ENCODE measurements at regions not wholly inside any gene's neighbourhood (a gene's known extent, or its start where the extent isn't known, plus 50 kb on each side); places are given as distances from the start of the nearest gene placed in this dataset.

- CTCF ChIA-PET = no interaction called here
- POLR2A ChIA-PET = no interaction called here
- no peak for DNase-seq
- no peaks in the 10 kb centered on the region for H3K36me3 Mint-ChIP-seq (ENCODE audit: low read depth)
- no peaks in the 10 kb centered on the region for H3K4me1 Mint-ChIP-seq
- no peaks in the 10 kb centered on the region for H3K9me3 Mint-ChIP-seq
- H3K27ac Mint-ChIP-seq = no peak overlapping the region
- H3K4me3 Mint-ChIP-seq = no peak overlapping the region
- H3K27me3 Mint-ChIP-seq = peaks cover 3% of the 10 kb centered on the region
Measured at GRCh38 chr1:5628416-5628815, 363.8 kb downstream of the NPHP4 start.

GRCh38 chr1:5623399-5623798 is 368.8 kb downstream of the NPHP4 start:
- DNase-seq = no peak
- Mint-ChIP-seq H3K9me3 (no peaks in the 10 kb centered on the region), H3K27ac (no peak overlapping the region), H3K36me3 (ENCODE audit: low read depth) (no peaks in the 10 kb centered on the region), H3K27me3 (peaks cover 3% of the 10 kb centered on the region), H3K4me3 (no peak overlapping the region), H3K4me1 (no peaks in the 10 kb centered on the region)
- ChIA-PET POLR2A (no interaction called here), CTCF (no interaction called here)

GRCh38 chr1:5622412-5622811 is 369.8 kb downstream of the NPHP4 start:
- Mint-ChIP-seq H3K4me1 (no peaks in the 10 kb centered on the region), H3K9me3 (no peaks in the 10 kb centered on the region), H3K27ac (no peak overlapping the region), H3K36me3 (ENCODE audit: low read depth) (no peaks in the 10 kb centered on the region), H3K27me3 (peaks cover 3% of the 10 kb centered on the region), H3K4me3 (no peak overlapping the region)
- CTCF ChIA-PET = no interaction called here
- no peak for DNase-seq
- POLR2A ChIA-PET = no interaction called here

GRCh38 chr1:5621692-5622091 is 370.5 kb downstream of the NPHP4 start:
- Mint-ChIP-seq H3K4me1 (no peaks in the 10 kb centered on the region), H3K27me3 (peaks cover under 1% of the 10 kb centered on the region), H3K9me3 (no peaks in the 10 kb centered on the region), H3K36me3 (ENCODE audit: low read depth) (no peaks in the 10 kb centered on the region), H3K4me3 (no peak overlapping the region), H3K27ac (no peak overlapping the region)
- CTCF ChIA-PET = no interaction called here
- no peak for DNase-seq
- POLR2A ChIA-PET = no interaction called here

DNA sequence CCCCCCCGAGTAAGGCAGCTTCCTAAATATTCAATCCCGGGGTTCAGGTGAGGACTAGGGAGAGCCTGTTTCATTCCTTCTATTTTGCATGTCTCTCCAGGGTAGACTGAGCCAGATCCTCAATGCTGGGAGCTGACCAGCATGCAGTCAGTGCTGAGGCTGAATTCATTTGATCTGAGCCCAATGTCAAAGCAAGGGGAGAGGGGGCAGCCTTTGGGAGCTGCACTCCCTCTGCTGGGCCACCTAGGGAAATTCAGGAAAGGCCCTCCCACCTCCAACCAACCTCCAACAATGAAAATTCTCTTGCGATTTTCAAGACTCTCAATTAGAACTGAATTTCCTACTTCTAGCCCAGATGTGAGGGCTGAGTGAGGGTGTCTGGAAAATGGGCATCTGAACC is 371.2 kb downstream of the NPHP4 start:
- Mint-ChIP-seq H3K4me3 (no peak overlapping the region), H3K36me3 (ENCODE audit: low read depth) (no peaks in the 10 kb centered on the region), H3K27ac (no peak overlapping the region), H3K27me3 (no peaks in the 10 kb centered on the region), H3K9me3 (no peaks in the 10 kb centered on the region), H3K4me1 (no peaks in the 10 kb centered on the region)
- DNase-seq = no peak
- ChIA-PET POLR2A (no interaction called here), CTCF (no interaction called here)

GRCh38 chr1:5620418-5620817 is 371.8 kb downstream of the NPHP4 start:
- no peaks in the 10 kb centered on the region for H3K4me1 Mint-ChIP-seq
- H3K36me3 Mint-ChIP-seq (ENCODE audit: low read depth) = no peaks in the 10 kb centered on the region
- POLR2A ChIA-PET = no interaction called here
- H3K27ac Mint-ChIP-seq = no peak overlapping the region
- H3K4me3 Mint-ChIP-seq = no peak overlapping the region
- DNase-seq = no peak
- H3K9me3 Mint-ChIP-seq = no peaks in the 10 kb centered on the region
- CTCF ChIA-PET = no interaction called here
- H3K27me3 Mint-ChIP-seq = no peaks in the 10 kb centered on the region

GRCh38 chr1:5619469-5619868 is 372.8 kb downstream of the NPHP4 start:
- no peaks in the 10 kb centered on the region for H3K27me3 Mint-ChIP-seq
- ChIA-PET CTCF (no interaction called here), POLR2A (no interaction called here)
- H3K36me3 Mint-ChIP-seq (ENCODE audit: low read depth) = no peaks in the 10 kb centered on the region
- no peak overlapping the region for H3K4me3 Mint-ChIP-seq
- H3K27ac Mint-ChIP-seq = no peak overlapping the region
- no peaks in the 10 kb centered on the region for H3K4me1 Mint-ChIP-seq
- no peaks in the 10 kb centered on the region for H3K9me3 Mint-ChIP-seq
- DNase-seq = no peak

- Mint-ChIP-seq H3K4me3 (no peak overlapping the region), H3K36me3 (ENCODE audit: low read depth) (no peaks in the 10 kb centered on the region), H3K27ac (no peak overlapping the region), H3K4me1 (no peaks in the 10 kb centered on the region), H3K9me3 (no peaks in the 10 kb centered on the region), H3K27me3 (peaks cover 2% of the 10 kb centered on the region)
- DNase-seq = no peak
- CTCF ChIA-PET = no interaction called here
- POLR2A ChIA-PET = no interaction called here
Measured at GRCh38 chr1:5617546-5617945, 374.7 kb downstream of the NPHP4 start.

GRCh38 chr1:5617179-5617520 is 375.1 kb downstream of the NPHP4 start:
- Mint-ChIP-seq H3K27me3 (peaks cover 2% of the 10 kb centered on the region), H3K36me3 (ENCODE audit: low read depth) (no peaks in the 10 kb centered on the region), H3K27ac (no peak overlapping the region), H3K4me1 (no peaks in the 10 kb centered on the region), H3K9me3 (no peaks in the 10 kb centered on the region), H3K4me3 (no peak overlapping the region)
- ChIA-PET POLR2A (no interaction called here), CTCF (no interaction called here)
- DNase-seq = no peak

DNA sequence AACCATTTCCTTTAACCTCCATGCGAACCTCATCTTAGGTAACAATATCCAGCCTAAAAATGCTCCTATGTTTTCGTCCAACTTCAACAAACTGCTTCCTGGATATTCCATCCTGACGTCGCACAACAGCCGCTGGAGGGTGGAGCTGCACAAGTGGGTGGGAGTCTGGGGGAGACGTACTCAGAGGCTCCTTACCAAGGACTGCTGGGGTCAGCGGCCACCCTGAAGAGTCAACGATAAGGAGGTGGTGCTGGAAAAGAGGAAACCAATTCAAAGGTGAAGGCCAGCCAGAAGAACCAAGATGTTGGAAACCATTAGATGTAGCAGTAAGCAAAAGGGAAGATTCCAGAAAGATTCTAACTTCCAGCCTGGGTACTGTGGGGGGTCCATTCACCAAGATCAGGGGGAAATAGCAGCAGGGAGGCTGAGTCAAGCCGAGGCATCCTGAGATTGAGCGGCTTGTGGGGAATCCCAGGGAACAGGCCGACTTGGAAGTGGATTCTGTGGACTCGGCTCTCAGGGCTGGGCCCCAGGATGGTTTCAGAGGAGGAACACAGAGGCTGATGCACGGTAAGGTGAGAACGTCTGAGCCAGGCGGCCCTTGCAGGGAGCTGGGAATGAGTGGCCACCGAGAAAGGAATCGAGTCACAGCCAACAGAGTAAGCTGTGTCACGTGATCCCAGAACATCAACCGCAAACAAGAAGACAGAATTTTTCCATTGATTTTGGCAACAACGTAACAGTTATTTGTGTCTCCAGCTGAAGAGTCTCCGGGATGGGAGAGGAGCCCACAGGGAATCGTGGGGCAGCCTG is 375.7 kb downstream of the NPHP4 start:
- H3K9me3 Mint-ChIP-seq = no peaks in the 10 kb centered on the region
- POLR2A ChIA-PET = no interaction called here

GRCh38 chr1:5615076-5615475 is 377.1 kb downstream of the NPHP4 start:
- Mint-ChIP-seq H3K27ac (no peak overlapping the region), H3K9me3 (no peaks in the 10 kb centered on the region), H3K4me1 (no peaks in the 10 kb centered on the region), H3K4me3 (no peak overlapping the region), H3K27me3 (peaks cover 5% of the 10 kb centered on the region), H3K36me3 (ENCODE audit: low read depth) (no peaks in the 10 kb centered on the region)
- POLR2A ChIA-PET = no interaction called here
- CTCF ChIA-PET = no interaction called here
- no peak for DNase-seq

More for the DNA sequence above, 375.7 kb downstream of the NPHP4 start:
- Mint-ChIP-seq H3K4me1 (no peaks in the 10 kb centered on the region), H3K27me3 (peaks cover 2% of the 10 kb centered on the region), H3K4me3 (no peak overlapping the region), H3K27ac (no peak overlapping the region), H3K36me3 (ENCODE audit: low read depth) (no peaks in the 10 kb centered on the region)
- CTCF ChIA-PET = no interaction called here
- no peak for DNase-seq

GRCh38 chr1:5613900-5614299 is 378.3 kb downstream of the NPHP4 start:
- no peak overlapping the region for H3K27ac Mint-ChIP-seq
- H3K36me3 Mint-ChIP-seq (ENCODE audit: low read depth) = no peaks in the 10 kb centered on the region
- no peaks in the 10 kb centered on the region for H3K4me1 Mint-ChIP-seq
- ChIA-PET CTCF (no interaction called here), POLR2A (no interaction called here)
- no peak overlapping the region for H3K4me3 Mint-ChIP-seq
- DNase-seq = no peak
- H3K27me3 Mint-ChIP-seq = peaks cover 6% of the 10 kb centered on the region
- no peaks in the 10 kb centered on the region for H3K9me3 Mint-ChIP-seq

DNA sequence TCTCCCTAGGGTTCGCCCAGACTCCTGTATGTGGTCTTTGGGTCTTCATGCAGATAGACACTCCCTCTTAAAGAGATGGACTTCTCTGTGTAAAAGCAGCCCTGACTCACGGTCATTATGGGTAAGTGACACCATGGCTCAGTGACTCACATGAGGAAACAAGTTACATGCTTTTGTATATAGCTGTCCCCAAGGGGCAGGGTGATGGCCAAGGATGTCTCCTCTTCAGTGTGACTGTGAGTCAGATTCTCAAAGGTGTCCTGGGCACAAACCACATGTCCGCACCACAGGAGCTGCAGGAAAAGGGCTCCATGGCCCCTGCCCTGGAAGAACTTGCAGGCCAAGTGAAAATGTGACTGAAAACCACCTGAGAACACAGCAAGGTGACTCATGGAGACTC is 380.4 kb downstream of the NPHP4 start:
- Mint-ChIP-seq H3K27me3 (peaks cover 9% of the 10 kb centered on the region), H3K27ac (no peak overlapping the region), H3K9me3 (no peaks in the 10 kb centered on the region), H3K4me1 (no peaks in the 10 kb centered on the region), H3K36me3 (ENCODE audit: low read depth) (no peaks in the 10 kb centered on the region), H3K4me3 (no peak overlapping the region)
- CTCF ChIA-PET = no interaction called here
- no peak for DNase-seq
- POLR2A ChIA-PET = no interaction called here

GRCh38 chr1:5611431-5611830 is 380.8 kb downstream of the NPHP4 start:
- ChIA-PET CTCF (no interaction called here), POLR2A (no interaction called here)
- Mint-ChIP-seq H3K4me3 (no peak overlapping the region), H3K9me3 (no peaks in the 10 kb centered on the region), H3K4me1 (no peaks in the 10 kb centered on the region), H3K27me3 (peaks cover 9% of the 10 kb centered on the region), H3K36me3 (ENCODE audit: low read depth) (no peaks in the 10 kb centered on the region), H3K27ac (no peak overlapping the region)
- DNase-seq = no peak
